ENCODE measurements at regions not wholly inside any gene's neighbourhood (a gene's known extent, or its start where the extent isn't known, plus 50 kb on each side); places are given as distances from the start of the nearest gene placed in this dataset.

GRCh38 chr13:104057861-104058260, 991.6 kb upstream of the SLC10A2 start:
- CTCF ChIA-PET = no interaction called here
- H3K27ac ChIP-seq (ENCODE audit: extremely low read depth, low read depth, low read length) = no peak overlapping the region
- no peaks in the 10 kb centered on the region for H3K4me1 ChIP-seq (ENCODE audit: control insufficient read depth, insufficient read depth, low read length)
- POLR2A ChIA-PET = no interaction called here
- H3K4me3 ChIP-seq (ENCODE audit: low read depth, low read length) = no peak overlapping the region
- TF ChIP-seq ZNF350 (tag by site-specific recombination; IDR thresholded peaks at IDR 0.05) = no peak
- no peak for TF ChIP-seq ZNF513 (tag by site-specific recombination; IDR thresholded peaks at IDR 0.05)
- no peak for TF ChIP-seq ZNF280D (tag by site-specific recombination; IDR thresholded peaks at IDR 0.05)
- TF ChIP-seq INSM2 (tag by site-specific recombination; IDR thresholded peaks at IDR 0.05) = no peak
- no peak for TF ChIP-seq ZNF335 (tag by site-specific recombination; conservative IDR thresholded peaks at IDR 0.05)
- TF ChIP-seq HOXC10 (CRISPR knock-in tag; IDR thresholded peaks at IDR 0.05) = no peak
- TF ChIP-seq OSR2 (tag by site-specific recombination; IDR thresholded peaks at IDR 0.05) = no peak
- TF ChIP-seq ZNF544 (tag by site-specific recombination; IDR thresholded peaks at IDR 0.05) = no peak
- no peak for TF ChIP-seq ZNF214 (tag by site-specific recombination; IDR thresholded peaks at IDR 0.05; ENCODE audit: borderline replicate concordance)
- no peak for TF ChIP-seq OVOL3 (tag by site-specific recombination; IDR thresholded peaks at IDR 0.05)
- no peak for TF ChIP-seq ZNF48 (tag by site-specific recombination; IDR thresholded peaks at IDR 0.05)
- TF ChIP-seq ZNF19 (tag by site-specific recombination; IDR thresholded peaks at IDR 0.05; ENCODE audit: low read depth) = no peak
- no peak for TF ChIP-seq ZNF433 (tag by site-specific recombination; IDR thresholded peaks at IDR 0.05; ENCODE audit: low read depth)
- TF ChIP-seq ZNF404 (tag by site-specific recombination; IDR thresholded peaks at IDR 0.05) = no peak
- H3K36me3 ChIP-seq (ENCODE audit: control insufficient read depth in 2 of 2, insufficient read depth in 1 of 2, low read length in 2 of 2) = no peaks in the 10 kb centered on the region
- H3K9me3 ChIP-seq (ENCODE audit: control insufficient read depth, insufficient read depth, low read depth, low read length) = no peaks in the 10 kb centered on the region

- CTCF ChIA-PET = no interaction called here
- H3K36me3 ChIP-seq (ENCODE audit: control insufficient read depth in 2 of 2, insufficient read depth in 1 of 2, low read length in 2 of 2) = no peaks in the 10 kb centered on the region
- no peak overlapping the region for H3K4me3 ChIP-seq (ENCODE audit: low read depth, low read length)
- no peaks in the 10 kb centered on the region for H3K9me3 ChIP-seq (ENCODE audit: control insufficient read depth, insufficient read depth, low read depth, low read length)
- H3K4me1 ChIP-seq (ENCODE audit: control insufficient read depth, insufficient read depth, low read length) = no peaks in the 10 kb centered on the region
- no peak overlapping the region for H3K27ac ChIP-seq (ENCODE audit: extremely low read depth, low read depth, low read length)
- POLR2A ChIA-PET = no interaction called here
- no peak for TF ChIP-seq ZNF341 (tag by site-specific recombination; IDR thresholded peaks at IDR 0.05; ENCODE audit: low read depth)
- TF ChIP-seq HOXA7 (CRISPR knock-in tag; IDR thresholded peaks at IDR 0.05; ENCODE audit: borderline replicate concordance) = no peak
- TF ChIP-seq ZNF610 (tag by site-specific recombination; IDR thresholded peaks at IDR 0.05; ENCODE audit: borderline replicate concordance) = no peak
- no peak for TF ChIP-seq GLI4 (tag by site-specific recombination; IDR thresholded peaks at IDR 0.05)
- TF ChIP-seq ZBTB44 (tag by site-specific recombination; IDR thresholded peaks at IDR 0.05) = no peak
- no peak for TF ChIP-seq ZNF585B (tag by site-specific recombination; IDR thresholded peaks at IDR 0.05)
Measured at GRCh38 chr13:104045907-104046306, 979.7 kb upstream of the SLC10A2 start.
